A673 (cell line): ENCODE measurements at regions not wholly inside any gene's neighbourhood (a gene's known extent, or its start where the extent isn't known, plus 50 kb on each side); places are given as distances from the start of the nearest gene placed in this dataset.

ENCODE experiments used
- CTCF ChIP-seq: fragments of 300-800, 200-600 bp; sonication (generic); conservative IDR thresholded peaks from 2 replicates; pipeline ENCODE4 v1.5.1; 2017; ENCODE audit warnings: low read depth, mild to moderate bottlenecking, antibody characterized with exemption, low read length, moderate library complexity, mixed read lengths
- EZH2 ChIP-seq: fragments of 200-600 bp; sonication (generic); IDR thresholded peaks from 2 replicates; pipeline ENCODE4 v1.6.1; 2017; ENCODE audit warnings: borderline replicate concordance, low read depth, mild to moderate bottlenecking, mixed read lengths, antibody characterized with exemption, low read length; ENCODE audit not compliant: poor library complexity, severe bottlenecking

GRCh38 chr12:72178244-72178643, 93.9 kb upstream of the TRHDE start:
- TF ChIP-seq EZH2 (no peak), CTCF (no peak)
